HG02759 (cell line): ENCODE measurements at regions not wholly inside any gene's neighbourhood (a gene's known extent, or its start where the extent isn't known, plus 50 kb on each side); places are given as distances from the start of the nearest gene placed in this dataset.

Source experiments
- ATAC-seq: cut with Tn5 transposase; IDR thresholded peaks from one replicate; pipeline ENCODE4 v1.9.1; 2021; ENCODE audit warnings: mild to moderate bottlenecking, moderate library complexity; ENCODE audit not compliant: unreplicated experiment

GRCh38 chr7:32273297-32273696 lies 203.1 kb upstream of the PDE1C start:
- peak; percentile 47 for ATAC-seq

- no peak for ATAC-seq
Observed at GRCh38 chr7:32266932-32267475, 196.8 kb upstream of the PDE1C start.

GRCh38 chr7:32264702-32265284 lies 194.6 kb upstream of the PDE1C start:
- no peak for ATAC-seq

GRCh38 chr7:32263611-32264010 lies 193.4 kb upstream of the PDE1C start:
- ATAC-seq: no peak

GRCh38 chr7:32262315-32262714 lies 192.1 kb upstream of the PDE1C start:
- no peak for ATAC-seq

DNA sequence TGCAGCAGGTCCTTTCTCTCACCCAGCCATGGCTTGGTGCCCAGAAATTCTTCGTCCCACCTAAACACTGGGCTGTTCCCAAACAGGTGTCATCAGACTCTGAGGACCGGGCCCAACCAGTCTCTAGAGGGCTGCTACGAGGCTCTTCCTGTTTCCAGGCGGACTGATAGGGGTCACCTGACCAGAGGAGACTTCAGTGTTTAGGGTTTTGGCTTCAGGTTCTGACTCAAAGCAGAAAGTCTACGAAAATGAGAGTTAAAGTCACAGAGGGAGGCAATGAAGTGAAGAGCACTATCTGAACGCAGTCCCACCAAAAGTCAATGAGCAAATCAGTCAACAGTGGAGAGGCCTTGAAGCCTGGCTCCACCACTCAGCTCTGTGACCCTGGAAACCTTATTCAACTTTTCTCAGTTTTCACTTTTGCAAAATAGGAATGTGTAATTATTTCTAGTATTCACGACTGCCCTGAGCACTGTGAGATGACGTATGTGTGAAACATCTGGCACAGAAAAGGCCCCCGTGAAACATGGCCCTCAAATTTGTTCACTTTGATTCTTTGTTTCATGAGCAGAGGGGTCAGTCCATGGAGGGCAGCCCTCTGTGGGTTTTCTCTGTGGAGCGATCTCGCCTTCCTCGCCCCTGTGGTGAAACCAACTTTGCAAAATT lies 189.9 kb upstream of the PDE1C start:
- peak; percentile 78 for ATAC-seq

GRCh38 chr7:32258265-32258664 lies 188.1 kb upstream of the PDE1C start:
- no peak for ATAC-seq

DNA sequence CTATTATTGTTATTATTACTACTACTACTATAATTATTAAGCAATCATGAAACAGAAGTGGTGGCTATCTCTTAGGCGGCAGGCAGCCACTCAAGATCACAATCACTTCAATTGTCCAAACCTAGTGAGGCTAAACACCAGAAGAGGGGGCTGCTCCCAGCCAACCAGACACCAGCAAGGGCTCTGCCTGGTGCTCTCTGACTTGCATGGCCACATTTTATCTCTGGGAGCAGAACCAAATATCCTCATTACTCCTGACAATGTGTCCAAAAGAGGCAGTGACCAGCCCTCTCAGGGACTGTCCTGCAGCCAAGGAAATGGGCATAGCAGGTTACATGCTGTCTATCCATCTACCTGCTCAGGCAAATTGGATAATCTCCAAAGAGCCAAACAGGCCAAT lies 187.4 kb upstream of the PDE1C start:
- no peak for ATAC-seq

GRCh38 chr7:32256811-32257210 lies 186.6 kb upstream of the PDE1C start:
- ATAC-seq: no peak

- no peak for ATAC-seq
Observed at GRCh38 chr7:32256376-32256775, 186.2 kb upstream of the PDE1C start.

- ATAC-seq: no peak
Observed at GRCh38 chr7:32255036-32255435, 184.8 kb upstream of the PDE1C start.

DNA sequence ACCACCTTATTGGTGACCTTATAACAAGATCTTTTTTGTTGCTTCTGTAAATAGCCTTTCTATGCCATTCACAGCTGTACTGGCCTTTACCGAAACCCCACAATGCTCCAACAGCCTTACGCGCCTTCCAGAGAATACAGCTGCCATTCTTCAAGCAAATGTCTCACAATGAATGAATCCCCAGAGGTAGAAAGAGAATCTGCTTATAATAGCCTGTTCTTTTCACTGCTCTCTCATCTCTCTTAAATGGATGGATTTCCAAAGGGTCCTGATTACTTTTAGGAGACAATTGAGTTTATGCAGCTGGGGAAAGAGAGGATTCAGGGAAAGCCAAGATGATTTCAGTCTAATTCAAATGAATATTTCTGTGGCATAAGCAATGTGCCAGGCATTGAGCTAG lies 183.1 kb upstream of the PDE1C start:
- ATAC-seq: no peak

- no peak for ATAC-seq
Observed at GRCh38 chr7:32251659-32252058, 181.5 kb upstream of the PDE1C start.

- ATAC-seq: no peak
Observed at GRCh38 chr7:32250471-32251260, 180.5 kb upstream of the PDE1C start.

DNA sequence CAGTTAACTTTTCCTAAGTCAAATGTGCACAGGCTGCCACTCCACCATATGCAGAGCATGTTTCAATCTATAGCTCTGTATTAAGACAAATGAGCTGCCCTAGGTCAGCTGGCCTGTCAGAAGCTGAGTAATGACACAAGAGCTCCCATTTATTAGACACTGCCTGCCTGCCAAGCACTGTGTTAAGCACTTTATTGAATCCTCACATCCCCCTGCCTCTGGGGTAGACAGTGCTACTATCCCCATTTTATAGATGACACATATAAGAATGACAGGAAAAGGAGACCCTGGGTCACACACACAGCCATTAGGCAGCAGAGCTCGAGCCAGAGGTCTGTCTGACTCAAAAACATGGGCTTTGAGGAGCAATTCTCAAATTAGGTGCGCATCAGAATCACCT lies 179.8 kb upstream of the PDE1C start:
- ATAC-seq: no peak

DNA sequence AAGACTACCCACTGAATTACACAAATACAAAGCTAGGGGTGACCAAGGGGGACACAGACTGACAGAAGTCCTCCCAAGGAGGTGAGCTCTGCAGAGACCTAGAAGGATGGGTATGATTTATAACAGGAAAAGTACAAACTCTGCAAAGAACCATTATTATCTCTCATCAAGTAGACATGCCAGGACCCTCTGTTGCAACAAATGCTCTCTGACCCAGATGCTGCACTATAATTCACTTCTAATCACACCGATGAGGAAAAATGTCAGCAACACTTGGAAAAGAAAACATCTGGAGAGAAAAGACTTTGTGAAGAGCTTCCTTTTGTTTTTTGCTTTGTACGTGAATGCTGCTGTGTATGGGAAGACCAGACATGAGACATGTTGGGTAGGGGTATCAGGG lies 178.3 kb upstream of the PDE1C start:
- ATAC-seq: no peak

DNA sequence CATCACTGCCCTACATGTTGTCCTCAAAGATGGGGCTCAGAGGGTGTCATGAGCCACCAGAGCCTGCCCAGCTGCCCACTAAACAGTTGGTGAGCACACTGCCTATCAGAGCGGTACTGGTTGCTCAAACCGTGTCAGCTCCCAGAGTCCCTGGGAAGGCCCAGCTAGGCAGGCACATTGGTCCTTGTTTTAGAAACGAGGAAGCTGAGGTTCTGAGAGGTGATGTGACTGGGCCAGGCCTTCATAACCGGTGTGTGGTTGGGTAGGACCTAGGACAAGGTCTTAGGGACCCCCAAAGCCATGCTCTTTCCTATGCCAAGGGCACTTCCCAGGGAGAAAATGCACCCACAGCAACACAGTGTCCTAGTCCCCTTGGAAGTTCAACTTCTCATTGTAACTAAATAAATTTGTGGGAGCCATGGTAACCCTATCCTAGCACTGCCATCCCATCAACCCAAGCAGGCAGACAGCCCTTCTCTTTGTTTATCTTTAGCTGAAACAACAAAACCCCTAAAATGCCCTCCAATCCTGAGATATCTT lies 174.7 kb upstream of the PDE1C start:
- no peak for ATAC-seq

- no peak for ATAC-seq
Observed at GRCh38 chr7:32243687-32244290, 173.6 kb upstream of the PDE1C start.

GRCh38 chr7:32242436-32242835 lies 172.2 kb upstream of the PDE1C start:
- ATAC-seq: no peak

DNA sequence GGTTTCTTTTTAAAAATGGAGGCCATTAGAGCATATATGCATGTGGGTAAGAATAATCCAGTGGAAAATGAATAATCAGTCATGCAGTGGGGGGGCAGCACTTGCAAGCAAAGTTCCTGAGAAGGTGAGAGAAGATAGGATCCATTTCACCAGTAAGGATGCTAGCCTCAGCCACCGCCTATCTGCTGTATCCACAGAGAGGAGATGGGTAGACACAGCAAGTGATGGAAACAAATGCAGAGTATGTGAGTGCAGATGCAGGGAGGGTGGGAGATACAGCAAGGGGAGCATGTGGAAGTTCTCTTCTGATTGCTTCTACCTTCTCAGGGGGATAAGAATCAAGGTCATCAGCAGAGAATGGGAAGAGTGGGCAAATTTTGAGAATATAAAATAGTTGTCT lies 171.4 kb upstream of the PDE1C start:
- ATAC-seq: no peak

- ATAC-seq: no peak
Observed at GRCh38 chr7:32239764-32240163, 169.6 kb upstream of the PDE1C start.
